Lung microvascular endothelial cell (primary cell): ENCODE measurements at regions not wholly inside any gene's neighbourhood (a gene's known extent, or its start where the extent isn't known, plus 50 kb on each side); places are given as distances from the start of the nearest gene placed in this dataset.
A peak's percentile ranks its signal among the peaks of the same experiment; 100 is the strongest.

ENCODE experiments used
- DNase-seq, 2 donors: peaks; one replicate each; pipeline versions ENCODE4 v3.0.0 to v3.0.0-alpha.2; 2010; ENCODE audit warnings: low read depth in 2 of 2

DNA sequence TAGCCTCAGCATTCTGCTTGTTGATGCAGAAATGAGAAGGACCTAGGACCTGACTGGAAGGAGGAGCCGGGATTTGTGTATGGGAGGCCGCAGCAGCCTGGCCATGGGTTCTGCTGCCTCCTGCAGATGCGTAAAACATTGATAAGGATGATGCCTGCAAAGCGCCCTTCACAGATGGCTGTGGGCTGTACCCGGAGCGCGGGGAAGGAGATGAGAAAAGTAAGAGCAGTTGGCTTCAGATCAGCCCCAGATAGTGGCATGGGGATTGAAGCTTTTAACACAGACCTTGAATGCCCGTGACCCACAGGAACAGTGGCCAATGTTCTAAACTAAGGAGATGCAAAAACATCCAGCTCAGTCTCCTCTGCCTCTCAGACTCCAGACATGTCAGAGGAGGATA lies 136.4 kb upstream of the KCNG1 start:
- DNase-seq, result no peak

GRCh38 chr20:51158226-51158625 lies 135.3 kb upstream of the KCNG1 start:
- no peak for DNase-seq

DNA sequence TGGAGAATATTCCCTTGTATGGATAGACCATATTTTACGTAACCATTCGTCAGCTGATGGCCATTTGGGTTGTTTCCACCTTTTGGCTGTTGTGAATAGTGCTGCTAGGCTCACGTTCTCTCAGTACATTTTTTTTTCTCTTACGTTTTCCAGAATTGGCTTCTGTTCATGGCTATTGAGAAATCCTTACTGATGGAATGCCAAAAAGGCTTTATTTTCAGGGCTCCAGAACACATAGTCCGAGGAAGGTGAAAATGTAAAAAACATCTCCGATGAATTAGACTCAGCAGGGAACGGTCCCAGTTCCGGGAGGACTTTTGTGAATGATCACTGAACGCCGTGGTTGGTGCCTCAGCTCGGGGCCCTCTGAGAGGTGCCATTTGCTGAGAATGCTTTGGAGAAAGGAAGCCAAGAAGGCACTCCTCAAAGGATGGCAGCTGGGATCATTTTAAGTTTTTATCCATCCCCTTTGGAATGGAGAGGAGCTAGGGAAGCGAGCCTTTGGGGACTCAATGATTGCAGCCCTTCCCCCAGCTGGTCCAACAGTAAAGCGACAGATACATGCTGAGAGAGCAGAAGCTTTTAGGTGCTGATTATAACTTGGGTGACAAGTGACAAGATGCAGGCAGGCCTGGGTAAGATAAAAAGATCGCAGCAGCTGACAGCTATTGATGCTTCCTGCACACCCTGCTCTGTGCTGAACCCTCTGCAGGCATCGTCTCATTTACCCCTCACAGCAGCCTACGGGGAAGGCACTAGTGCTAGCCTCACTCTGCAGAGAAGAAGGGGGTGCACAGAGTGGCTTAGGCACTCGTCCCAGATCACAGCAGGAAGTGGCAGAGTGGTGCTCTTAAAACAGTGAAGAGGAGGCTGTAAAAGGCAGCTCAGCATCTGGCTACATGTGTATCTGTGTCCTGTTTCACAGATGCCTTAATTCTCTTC lies 133.4 kb upstream of the KCNG1 start:
- DNase-seq, result peak in 1 of 2 donors; percentile 42

DNA sequence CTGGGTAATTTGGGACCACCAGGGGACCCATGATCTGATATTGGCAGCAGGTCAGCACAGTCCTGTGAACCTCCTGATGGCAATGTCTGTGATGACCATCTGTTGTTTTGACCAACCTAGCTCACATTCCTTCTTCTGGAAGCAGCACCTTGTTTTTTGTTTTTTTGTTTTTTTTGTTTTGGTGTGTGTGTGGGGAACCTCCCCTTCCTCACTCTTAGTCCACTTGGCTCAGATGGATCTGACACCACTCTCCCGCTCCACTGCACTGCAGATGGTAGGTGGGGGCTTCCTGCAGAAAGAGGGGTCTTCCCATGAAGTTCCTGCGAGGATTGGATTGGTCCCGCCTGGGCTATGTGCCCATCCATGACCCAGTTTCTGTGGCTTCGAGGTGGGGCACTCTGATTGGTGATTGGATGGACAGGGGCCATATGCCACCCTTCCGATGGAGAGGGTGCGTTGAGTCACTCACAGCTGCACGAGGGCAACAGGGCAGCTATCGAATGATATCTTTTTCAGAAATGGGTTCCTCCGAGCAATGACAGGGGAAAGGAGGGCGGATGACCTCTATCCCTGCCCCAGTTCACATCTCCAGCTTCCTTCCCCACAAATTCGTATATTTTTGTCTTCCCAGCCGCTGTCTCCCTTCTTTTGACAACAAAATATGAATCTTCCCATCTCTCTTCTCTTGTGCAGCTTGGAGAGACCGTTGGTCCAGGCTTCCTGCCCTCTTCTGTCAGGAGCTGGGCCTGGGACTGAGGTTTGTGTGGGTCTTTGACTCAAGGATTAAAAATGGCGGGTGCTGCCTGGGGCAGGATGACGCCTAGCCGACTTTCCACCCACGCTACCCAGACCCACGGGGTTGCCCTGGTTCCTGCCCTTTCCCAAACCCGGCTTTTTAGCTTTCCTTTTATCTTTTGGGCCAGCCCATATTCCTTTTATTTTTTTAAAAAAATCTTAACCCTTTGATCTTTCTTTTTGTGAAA lies 132.1 kb upstream of the KCNG1 start:
- no peak for DNase-seq

GRCh38 chr20:51153867-51154707 lies 131.2 kb upstream of the KCNG1 start:
- DNase-seq, result no peak

GRCh38 chr20:51148941-51149340 lies 126.0 kb upstream of the KCNG1 start:
- DNase-seq, result no peak

GRCh38 chr20:51144476-51144875 lies 121.6 kb upstream of the KCNG1 start:
- no peak for DNase-seq

DNA sequence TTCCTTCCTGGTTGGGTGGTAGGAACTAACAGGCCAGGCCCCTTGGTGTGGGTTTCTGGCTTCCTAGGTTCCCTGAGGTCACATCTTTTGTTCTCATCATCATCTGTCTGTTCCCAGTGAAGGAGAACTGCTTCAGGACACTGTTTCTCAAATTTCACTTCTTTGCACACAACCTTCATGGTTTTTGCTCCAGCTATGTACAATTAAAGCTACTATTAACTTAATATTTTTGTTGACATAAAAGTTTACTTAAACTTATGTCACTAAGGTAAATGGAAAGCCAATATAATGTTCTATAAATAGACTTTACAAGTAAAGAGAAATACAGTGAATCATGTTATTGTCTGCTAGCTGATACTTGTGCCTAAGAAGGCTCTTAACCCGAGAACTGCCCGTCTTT lies 120.7 kb upstream of the KCNG1 start:
- no peak for DNase-seq

- no peak for DNase-seq
Observed at GRCh38 chr20:51142448-51142847, 119.5 kb upstream of the KCNG1 start.

- DNase-seq, result no peak
Observed at GRCh38 chr20:51140671-51141070, 117.8 kb upstream of the KCNG1 start.

- DNase-seq, result no peak
Observed at GRCh38 chr20:51139891-51140290, 117.0 kb upstream of the KCNG1 start.

DNA sequence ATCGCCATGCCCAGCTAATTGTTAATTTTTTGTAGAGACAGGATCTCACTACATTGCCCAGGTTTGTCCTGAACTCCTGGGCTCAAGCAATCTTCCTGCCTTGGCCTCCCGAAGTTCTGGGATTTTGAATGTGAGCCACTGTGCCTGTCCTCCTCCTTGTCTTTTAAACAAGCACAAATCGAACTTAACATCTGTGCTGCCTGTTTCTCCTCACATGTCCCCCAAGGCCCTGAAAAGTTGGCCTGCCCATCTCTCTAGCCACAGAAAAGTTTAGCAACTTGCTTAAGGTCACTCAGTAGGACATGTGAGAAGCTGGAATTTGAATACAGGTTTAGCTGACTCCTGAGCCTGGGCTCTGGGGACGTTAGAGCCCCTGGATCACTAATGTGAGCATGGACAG lies 115.7 kb upstream of the KCNG1 start:
- DNase-seq, result no peak

GRCh38 chr20:51137461-51137860 lies 114.6 kb upstream of the KCNG1 start:
- no peak for DNase-seq

DNA sequence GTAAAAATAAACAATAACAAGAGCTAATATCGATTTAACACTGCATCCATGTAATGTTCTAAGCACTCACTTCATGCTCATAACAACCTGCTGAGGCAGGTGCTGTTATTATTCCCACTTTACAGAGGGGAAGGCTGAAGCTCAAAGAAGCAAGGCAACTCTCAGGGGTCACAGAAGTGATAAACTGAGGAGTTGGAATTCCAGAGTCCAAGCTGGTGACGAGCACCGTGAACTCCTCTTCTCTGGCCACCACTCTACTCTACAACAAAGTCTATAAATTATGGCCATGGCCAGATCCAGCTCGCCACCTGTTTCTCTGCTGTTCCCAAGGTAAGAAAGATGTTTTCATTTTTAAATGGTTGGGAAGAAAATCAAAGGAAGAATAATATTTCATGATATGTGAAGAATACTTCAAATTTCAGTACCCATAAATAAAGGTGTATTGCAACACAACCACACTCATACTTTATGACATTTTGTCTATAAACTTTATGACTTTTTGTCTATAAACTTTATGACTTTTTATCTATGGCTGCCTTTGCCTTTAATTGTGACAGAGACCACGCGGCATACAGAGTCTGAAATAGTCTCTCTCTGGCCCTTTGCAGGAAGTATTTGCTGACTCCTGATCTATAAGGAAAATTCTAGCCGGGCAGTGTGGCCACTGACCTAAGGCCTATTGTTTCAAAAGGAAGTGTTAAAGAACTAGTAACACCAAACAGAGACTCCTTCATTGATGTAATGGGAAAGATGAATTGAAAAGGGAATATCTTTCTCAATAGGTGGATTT lies 113.2 kb upstream of the KCNG1 start:
- DNase-seq, result peak; percentile 5 to 66

- no peak for DNase-seq
Observed at GRCh38 chr20:51134405-51134804, 111.5 kb upstream of the KCNG1 start.

- peak in 1 of 2 donors; percentile 35 for DNase-seq
Observed at GRCh38 chr20:51132279-51132678, 109.4 kb upstream of the KCNG1 start.

GRCh38 chr20:51131811-51132210 lies 108.9 kb upstream of the KCNG1 start:
- no peak for DNase-seq

GRCh38 chr20:51129147-51129776 lies 106.4 kb upstream of the KCNG1 start:
- DNase-seq, result peak in 1 of 2 donors; percentile 3

GRCh38 chr20:51128198-51128597 lies 105.3 kb upstream of the KCNG1 start:
- DNase-seq, result peak in 1 of 2 donors; percentile 87

- DNase-seq, result no peak
Observed at GRCh38 chr20:51127713-51128112, 104.8 kb upstream of the KCNG1 start.
